ENCODE measurements at regions not wholly inside any gene's neighbourhood (a gene's known extent, or its start where the extent isn't known, plus 50 kb on each side); places are given as distances from the start of the nearest gene placed in this dataset.
"Not testable (repeated sequence)": the region's sequence is repeated elsewhere in the genome, so short reads cannot be mapped to it uniquely, and the experiment has no call there.

GRCh38 chr1:114032271-114033215 lies 53.3 kb downstream of the OLFML3 start:
- DNase-seq (ENCODE audit: low read depth) = peak; percentile 75

- peak; percentile 40 for DNase-seq (ENCODE audit: low read depth)
These were observed 54.0 kb downstream of the OLFML3 start for GRCh38 chr1:114033216-114033706.

GRCh38 chr1:114033961-114034360 lies 54.7 kb downstream of the OLFML3 start:
- no peak for DNase-seq (ENCODE audit: low read depth)

GRCh38 chr1:114034567-114035303 lies 55.5 kb downstream of the OLFML3 start:
- no peak for DNase-seq (ENCODE audit: low read depth)

- DNase-seq (ENCODE audit: low read depth) = no peak
These were observed 56.0 kb downstream of the OLFML3 start for GRCh38 chr1:114035304-114035700.

- not testable (repeated sequence) for DNase-seq (ENCODE audit: low read depth)
These were observed 57.8 kb downstream of the OLFML3 start for GRCh38 chr1:114036841-114037630.

- DNase-seq (ENCODE audit: low read depth) = no peak
These were observed 58.3 kb downstream of the OLFML3 start for GRCh38 chr1:114037631-114037890.

- DNase-seq (ENCODE audit: low read depth) = no peak
These were observed 58.9 kb downstream of the OLFML3 start for GRCh38 chr1:114037962-114038816.

Data from M059J (cell line).